HepG2 (cell line): ENCODE measurements at regions not wholly inside any gene's neighbourhood (a gene's known extent, or its start where the extent isn't known, plus 50 kb on each side); places are given as distances from the start of the nearest gene placed in this dataset.

Experiments
- AHR ChIP-seq: IDR thresholded peaks from 2 replicates; pipeline ENCODE4 v1.6.1; 2018; ENCODE audit warnings: missing genetic modification reagents, missing compliant biosample characterization
- ATF7 ChIP-seq, 2 experiments: fragments of 450-650 bp in 1 of 2; sonication (generic) in 1 of 2; formaldehyde crosslinking in 1 of 2; IDR thresholded peaks; 2 replicates each; pipeline versions ENCODE4 v1.4.0 to v1.6.1; 2016 to 2020; ENCODE audit warnings: antibody characterized with exemption in 1 of 2, mild to moderate bottlenecking in 1 of 2, missing genetic modification reagents in 1 of 2
- CBFB ChIP-seq: sonication (generic); formaldehyde crosslinking; IDR thresholded peaks from 2 replicates; pipeline ENCODE4 v1.4.0; 2020; ENCODE audit warnings: missing genetic modification reagents
- CREM ChIP-seq, 2 experiments: sonication (generic) in 1 of 2; formaldehyde crosslinking in 1 of 2; IDR thresholded peaks; 2 replicates each; pipeline versions ENCODE4 v1.4.0 to v1.6.1; 2016 to 2020; ENCODE audit warnings: antibody characterized with exemption in 1 of 2, mild to moderate bottlenecking in 1 of 2, missing genetic modification reagents in 1 of 2
- HMG20A ChIP-seq: IDR thresholded peaks from 2 replicates; pipeline ENCODE4 v1.6.1; 2016; ENCODE audit warnings: borderline replicate concordance
- POLR2G ChIP-seq: fragments of 200-400 bp; formaldehyde crosslinking; IDR thresholded peaks from 2 replicates; pipeline ENCODE4 v1.6.1; 2018; ENCODE audit warnings: mild to moderate bottlenecking, low read depth, low read length, moderate library complexity
- RBM39 ChIP-seq: fragments of 200-400 bp; formaldehyde crosslinking; IDR thresholded peaks from one replicate; pipeline ENCODE4 v1.6.1; 2018; ENCODE audit warnings: antibody characterized with exemption, mild to moderate bottlenecking, low read depth, low read length; ENCODE audit not compliant: poor library complexity, severe bottlenecking
- SP4 ChIP-seq: sonication (generic); formaldehyde crosslinking; IDR thresholded peaks from 2 replicates; pipeline ENCODE4 v1.8.1; 2023; ENCODE audit warnings: mild to moderate bottlenecking, missing genetic modification reagents
- ZBTB7A ChIP-seq: sonication (generic); formaldehyde crosslinking; IDR thresholded peaks from 2 replicates; pipeline ENCODE4 v1.8.0; 2022; ENCODE audit warnings: mild to moderate bottlenecking, missing genetic modification reagents
- ZFYVE20 ChIP-seq: sonication (generic); formaldehyde crosslinking; IDR thresholded peaks from 2 replicates; pipeline ENCODE4 v1.8.0; 2023; ENCODE audit warnings: low read depth, mild to moderate bottlenecking, moderate library complexity, missing genetic modification reagents, borderline replicate concordance
- ZNF20 ChIP-seq: sonication (generic); formaldehyde crosslinking; IDR thresholded peaks from 2 replicates; pipeline ENCODE4 v1.4.0; 2020; ENCODE audit warnings: mild to moderate bottlenecking, moderate library complexity, missing genetic modification reagents
- ZNF282 ChIP-seq: fragments of 450-650 bp; IDR thresholded peaks from 2 replicates; pipeline ENCODE4 v1.6.1; 2018; ENCODE audit not compliant: partially characterized antibody
- ZNF441 ChIP-seq: sonication (generic); formaldehyde crosslinking; IDR thresholded peaks from 2 replicates; pipeline ENCODE4 v1.7.0; 2021; ENCODE audit warnings: missing genetic modification reagents, borderline replicate concordance
- ZNF556 ChIP-seq: sonication (generic); formaldehyde crosslinking; IDR thresholded peaks from 2 replicates; pipeline ENCODE4 v1.4.0; 2020; ENCODE audit warnings: mild to moderate bottlenecking, missing genetic modification reagents, borderline replicate concordance
- TF ChIP-seq, protein P1 (sequence below): IDR thresholded peaks from 2 replicates; pipeline ENCODE4 v1.6.1; 2016; ENCODE audit warnings: missing compliant biosample characterization, missing genetic modification reagents, borderline replicate concordance
- TF ChIP-seq, protein P2 (sequence below): sonication (generic); formaldehyde crosslinking; IDR thresholded peaks from 2 replicates; pipeline ENCODE4 v1.5.1; 2020; ENCODE audit warnings: mild to moderate bottlenecking, missing genetic modification reagents, moderate library complexity
- TF ChIP-seq, protein P3 (sequence below): sonication (generic); formaldehyde crosslinking; IDR thresholded peaks from 2 replicates; pipeline ENCODE4 v1.5.0; 2020; ENCODE audit warnings: missing genetic modification reagents
- TF ChIP-seq, protein P4 (sequence below): IDR thresholded peaks from 2 replicates; pipeline ENCODE4 v1.6.1; 2016; ENCODE audit warnings: low read depth, control low read depth
- TF ChIP-seq, protein P5 (sequence below): sonication (generic); formaldehyde crosslinking; IDR thresholded peaks from 2 replicates; pipeline ENCODE4 v1.4.0; 2020; ENCODE audit warnings: missing genetic modification reagents, mild to moderate bottlenecking, borderline replicate concordance

DNA sequence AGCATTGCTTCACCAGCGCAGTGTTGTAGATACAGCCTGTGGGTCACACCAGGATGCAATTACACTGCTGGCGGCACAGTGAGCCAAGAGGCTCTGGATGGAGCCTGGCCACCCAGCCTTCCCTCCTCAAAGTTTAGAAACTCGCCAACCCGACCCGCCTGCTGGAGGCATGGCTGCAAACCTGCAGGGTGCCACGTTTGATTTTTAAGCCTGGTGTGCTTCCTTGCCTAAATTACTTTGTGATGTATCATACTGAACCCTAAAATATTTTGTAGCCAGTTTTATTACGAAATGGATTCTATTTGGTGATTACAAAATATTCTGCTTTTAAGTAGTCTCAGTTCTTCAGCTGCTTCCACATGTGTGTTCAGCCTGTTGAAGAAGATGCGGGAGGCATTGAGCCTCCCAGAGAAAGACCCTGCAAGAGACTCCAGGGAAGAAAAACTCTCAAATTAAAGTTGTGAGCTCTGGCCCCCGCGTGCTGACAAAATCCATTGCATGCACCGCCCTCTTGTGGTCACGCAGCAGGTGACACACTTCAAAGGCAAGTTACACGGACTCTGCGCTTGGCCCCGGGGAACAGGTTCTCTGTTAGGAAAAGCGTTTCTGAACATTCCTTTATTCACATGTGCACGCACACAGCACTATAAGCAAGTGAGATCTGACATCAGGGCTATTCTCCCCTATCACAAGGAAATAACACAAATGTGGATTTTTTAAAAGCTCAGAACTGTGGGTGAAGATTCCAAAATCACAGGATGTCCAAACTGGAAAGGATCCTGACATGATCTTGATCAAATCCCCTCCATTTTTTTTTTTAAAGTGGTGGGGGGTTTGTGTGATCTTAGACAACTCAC, 63.0 kb upstream of the TWIST2 start (continued):
- TF ChIP-seq HMG20A (CRISPR knock-in tag) (no peak), SP4 (CRISPR knock-in tag) (no peak), ZNF282 (no peak), AHR (CRISPR knock-in tag) (no peak), ATF7 (IDR thresholded peaks at IDR 0.05) (no peak), ATF7 (CRISPR knock-in tag; IDR thresholded peaks at IDR 0.05) (no peak), POLR2G (no peak), ZNF20 (CRISPR knock-in tag) (no peak), CREM (IDR thresholded peaks at IDR 0.05) (no peak), CREM (CRISPR knock-in tag; IDR thresholded peaks at IDR 0.05) (no peak), CBFB (CRISPR knock-in tag) (no peak), ZFYVE20 (CRISPR knock-in tag) (no peak), ZNF556 (CRISPR knock-in tag) (no peak), ZBTB7A (CRISPR knock-in tag) (no peak), RBM39 (no peak), ZNF441 (CRISPR knock-in tag) (no peak)
- TF ChIP-seq, protein P1, sequence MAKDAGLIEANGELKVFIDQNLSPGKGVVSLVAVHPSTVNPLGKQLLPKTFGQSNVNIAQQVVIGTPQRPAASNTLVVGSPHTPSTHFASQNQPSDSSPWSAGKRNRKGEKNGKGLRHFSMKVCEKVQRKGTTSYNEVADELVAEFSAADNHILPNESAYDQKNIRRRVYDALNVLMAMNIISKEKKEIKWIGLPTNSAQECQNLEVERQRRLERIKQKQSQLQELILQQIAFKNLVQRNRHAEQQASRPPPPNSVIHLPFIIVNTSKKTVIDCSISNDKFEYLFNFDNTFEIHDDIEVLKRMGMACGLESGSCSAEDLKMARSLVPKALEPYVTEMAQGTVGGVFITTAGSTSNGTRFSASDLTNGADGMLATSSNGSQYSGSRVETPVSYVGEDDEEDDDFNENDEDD (CRISPR knock-in tag) = no peak
- TF ChIP-seq, protein P2, sequence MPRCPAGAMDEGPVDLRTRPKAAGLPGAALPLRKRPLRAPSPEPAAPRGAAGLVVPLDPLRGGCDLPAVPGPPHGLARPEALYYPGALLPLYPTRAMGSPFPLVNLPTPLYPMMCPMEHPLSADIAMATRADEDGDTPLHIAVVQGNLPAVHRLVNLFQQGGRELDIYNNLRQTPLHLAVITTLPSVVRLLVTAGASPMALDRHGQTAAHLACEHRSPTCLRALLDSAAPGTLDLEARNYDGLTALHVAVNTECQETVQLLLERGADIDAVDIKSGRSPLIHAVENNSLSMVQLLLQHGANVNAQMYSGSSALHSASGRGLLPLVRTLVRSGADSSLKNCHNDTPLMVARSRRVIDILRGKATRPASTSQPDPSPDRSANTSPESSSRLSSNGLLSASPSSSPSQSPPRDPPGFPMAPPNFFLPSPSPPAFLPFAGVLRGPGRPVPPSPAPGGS (CRISPR knock-in tag) = no peak
- TF ChIP-seq, protein P3, sequence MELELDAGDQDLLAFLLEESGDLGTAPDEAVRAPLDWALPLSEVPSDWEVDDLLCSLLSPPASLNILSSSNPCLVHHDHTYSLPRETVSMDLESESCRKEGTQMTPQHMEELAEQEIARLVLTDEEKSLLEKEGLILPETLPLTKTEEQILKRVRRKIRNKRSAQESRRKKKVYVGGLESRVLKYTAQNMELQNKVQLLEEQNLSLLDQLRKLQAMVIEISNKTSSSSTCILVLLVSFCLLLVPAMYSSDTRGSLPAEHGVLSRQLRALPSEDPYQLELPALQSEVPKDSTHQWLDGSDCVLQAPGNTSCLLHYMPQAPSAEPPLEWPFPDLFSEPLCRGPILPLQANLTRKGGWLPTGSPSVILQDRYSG (CRISPR knock-in tag) = no peak
- TF ChIP-seq, protein P4, sequence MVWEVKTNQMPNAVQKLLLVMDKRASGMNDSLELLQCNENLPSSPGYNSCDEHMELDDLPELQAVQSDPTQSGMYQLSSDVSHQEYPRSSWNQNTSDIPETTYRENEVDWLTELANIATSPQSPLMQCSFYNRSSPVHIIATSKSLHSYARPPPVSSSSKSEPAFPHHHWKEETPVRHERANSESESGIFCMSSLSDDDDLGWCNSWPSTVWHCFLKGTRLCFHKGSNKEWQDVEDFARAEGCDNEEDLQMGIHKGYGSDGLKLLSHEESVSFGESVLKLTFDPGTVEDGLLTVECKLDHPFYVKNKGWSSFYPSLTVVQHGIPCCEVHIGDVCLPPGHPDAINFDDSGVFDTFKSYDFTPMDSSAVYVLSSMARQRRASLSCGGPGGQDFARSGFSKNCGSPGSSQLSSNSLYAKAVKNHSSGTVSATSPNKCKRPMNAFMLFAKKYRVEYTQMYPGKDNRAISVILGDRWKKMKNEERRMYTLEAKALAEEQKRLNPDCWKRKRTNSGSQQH (CRISPR knock-in tag) = no peak
- TF ChIP-seq, protein P5, sequence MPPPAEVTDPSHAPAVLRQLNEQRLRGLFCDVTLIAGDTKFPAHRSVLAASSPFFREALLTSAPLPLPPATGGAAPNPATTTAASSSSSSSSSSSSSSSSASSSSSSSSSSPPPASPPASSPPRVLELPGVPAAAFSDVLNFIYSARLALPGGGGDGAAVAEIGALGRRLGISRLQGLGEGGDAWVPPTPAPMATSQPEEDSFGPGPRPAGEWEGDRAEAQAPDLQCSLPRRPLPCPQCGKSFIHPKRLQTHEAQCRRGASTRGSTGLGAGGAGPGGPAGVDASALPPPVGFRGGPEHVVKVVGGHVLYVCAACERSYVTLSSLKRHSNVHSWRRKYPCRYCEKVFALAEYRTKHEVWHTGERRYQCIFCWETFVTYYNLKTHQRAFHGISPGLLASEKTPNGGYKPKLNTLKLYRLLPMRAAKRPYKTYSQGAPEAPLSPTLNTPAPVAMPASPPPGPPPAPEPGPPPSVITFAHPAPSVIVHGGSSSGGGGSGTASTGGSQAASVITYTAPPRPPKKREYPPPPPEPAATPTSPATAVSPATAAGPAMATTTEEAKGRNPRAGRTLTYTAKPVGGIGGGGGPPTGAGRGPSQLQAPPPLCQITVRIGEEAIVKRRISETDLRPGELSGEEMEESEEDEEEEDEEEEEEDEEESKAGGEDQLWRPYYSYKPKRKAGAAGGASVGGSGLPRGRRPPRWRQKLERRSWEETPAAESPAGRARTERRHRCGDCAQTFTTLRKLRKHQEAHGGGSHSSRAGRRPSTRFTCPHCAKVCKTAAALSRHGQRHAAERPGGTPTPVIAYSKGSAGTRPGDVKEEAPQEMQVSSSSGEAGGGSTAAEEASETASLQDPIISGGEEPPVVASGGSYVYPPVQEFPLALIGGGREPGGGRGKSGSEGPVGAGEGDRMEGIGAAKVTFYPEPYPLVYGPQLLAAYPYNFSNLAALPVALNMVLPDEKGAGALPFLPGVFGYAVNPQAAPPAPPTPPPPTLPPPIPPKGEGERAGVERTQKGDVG = no peak
